DMS153 treated with DMSO at 0.1 percent for 48 hours (cell line): ENCODE measurements at regions not wholly inside any gene's neighbourhood (a gene's known extent, or its start where the extent isn't known, plus 50 kb on each side); places are given as distances from the start of the nearest gene placed in this dataset.
"Not testable (repeated sequence)": the region's sequence is repeated elsewhere in the genome, so short reads cannot be mapped to it uniquely, and the experiment has no call there.

Source experiments
- DNase-seq: peaks from one replicate; lab custom pipeline; 2025; ENCODE audit not compliant: unreplicated experiment; lab: John Stamatoyannopoulos, UW

DNA sequence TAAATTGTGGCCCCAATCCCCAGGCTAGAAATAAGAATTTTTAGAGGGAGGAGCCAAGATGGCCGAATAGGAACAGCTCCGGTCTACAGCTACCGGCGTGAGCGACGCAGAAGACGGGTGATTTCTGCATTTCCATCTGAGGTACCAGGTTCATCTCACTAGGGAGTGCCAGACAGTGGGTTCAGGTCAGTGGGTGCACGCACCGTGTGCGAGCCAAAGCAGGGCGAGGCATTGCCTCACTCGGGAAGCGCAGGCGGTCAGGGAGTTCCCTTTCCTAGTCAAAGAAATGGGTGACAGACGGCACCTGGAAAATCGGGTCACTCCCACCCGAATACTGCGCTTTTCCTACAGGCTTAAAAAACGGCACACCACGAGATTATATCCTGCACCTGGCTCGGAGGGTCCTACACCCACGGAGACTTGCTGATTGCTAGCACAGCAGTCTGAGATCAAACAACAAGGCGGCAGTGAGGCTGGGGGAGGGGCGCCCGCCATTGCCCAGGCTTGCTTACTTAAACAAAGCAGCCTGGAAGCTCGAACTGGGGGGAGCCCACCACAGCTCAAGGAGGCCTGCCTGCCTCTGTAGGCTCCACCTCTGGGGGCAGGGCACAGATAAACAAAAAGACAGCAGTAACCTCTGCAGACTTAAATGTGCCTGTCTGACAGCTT, 257.7 kb upstream of the MEIS1 start:
- not testable (repeated sequence) for DNase-seq

DNA sequence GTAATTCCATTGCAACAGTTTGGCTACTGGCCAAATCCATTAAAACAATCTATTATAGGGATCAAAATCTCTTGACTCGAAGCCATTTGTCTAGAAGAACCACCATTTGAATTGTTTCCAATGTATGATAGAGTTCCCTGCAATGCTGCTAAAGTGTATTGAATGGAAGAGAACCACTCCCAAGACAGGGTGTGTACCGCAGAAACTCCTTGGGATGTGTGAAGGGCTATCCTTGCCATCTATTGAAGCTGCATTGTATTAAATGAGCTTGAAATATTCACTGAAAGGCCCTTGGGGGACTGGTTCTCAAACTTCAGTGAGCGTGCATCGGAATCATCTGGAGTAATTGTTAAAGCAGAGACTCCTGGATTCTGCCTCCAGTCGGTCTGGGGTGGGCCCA, 260.4 kb upstream of the MEIS1 start:
- no peak for DNase-seq

DNA sequence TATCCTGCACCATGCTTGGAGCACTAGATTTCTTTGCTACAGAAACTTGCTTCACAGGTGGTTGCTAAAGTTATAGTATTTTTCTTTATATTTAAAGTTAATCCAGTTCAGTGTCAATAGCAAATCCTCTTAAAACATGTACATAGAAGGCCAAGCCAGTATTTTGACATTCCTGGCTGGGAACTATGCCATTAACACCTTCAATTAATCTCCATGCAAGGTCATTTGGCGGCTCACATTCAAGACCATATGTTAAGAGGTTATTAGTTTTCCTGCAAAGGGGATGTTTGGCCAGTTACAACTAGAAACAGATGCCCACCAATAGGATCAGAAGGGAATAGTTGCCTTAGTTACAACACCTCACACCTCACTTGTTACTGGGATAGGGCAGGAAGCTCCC, 261.3 kb upstream of the MEIS1 start:
- no peak for DNase-seq

DNA sequence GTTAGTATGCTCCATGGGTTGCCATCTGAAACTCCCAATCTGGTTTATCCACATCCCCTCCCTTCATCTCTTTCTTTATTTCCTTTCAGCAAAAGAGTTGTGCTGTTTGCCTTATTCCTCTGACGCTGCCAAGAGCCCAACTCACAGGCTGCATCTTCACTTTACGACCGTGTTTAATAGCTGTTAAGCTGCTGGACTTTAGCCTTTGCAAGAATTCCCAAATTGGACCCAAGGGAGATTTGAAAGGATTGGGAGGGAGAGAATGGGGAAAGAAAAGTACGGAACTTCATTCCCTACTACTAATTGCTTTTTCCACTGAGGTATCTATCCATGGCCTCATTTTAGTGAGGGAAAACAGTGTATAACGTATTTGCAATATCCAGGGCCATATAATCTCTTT, 263.4 kb upstream of the MEIS1 start:
- DNase-seq, result no peak

DNA sequence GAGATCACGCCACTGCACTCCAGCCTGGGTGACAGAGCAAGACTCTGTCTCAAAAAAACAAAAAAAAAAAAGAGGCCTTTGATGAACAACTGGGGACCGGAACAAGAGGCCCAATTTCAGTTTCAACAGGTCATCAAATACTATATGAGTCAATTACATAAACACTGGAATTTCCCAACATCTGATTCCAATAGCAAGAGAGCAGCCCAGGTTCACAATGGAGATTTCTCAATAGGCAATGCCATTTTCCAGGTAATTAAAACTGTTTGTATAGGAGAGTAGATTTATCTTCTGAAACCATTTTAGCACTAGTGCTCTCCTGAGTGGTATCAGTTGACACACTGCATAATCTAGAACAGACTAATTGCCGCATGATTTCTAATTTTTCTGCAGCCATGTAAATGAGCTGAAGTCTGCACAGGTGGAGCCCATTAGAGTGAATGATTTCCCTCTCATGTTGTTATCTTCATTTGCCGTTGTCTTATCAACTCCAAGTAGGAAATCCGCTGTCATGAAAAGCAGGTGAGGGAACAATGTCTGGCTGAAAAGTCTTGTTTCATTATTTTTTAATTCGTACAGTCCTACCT, 264.1 kb upstream of the MEIS1 start:
- DNase-seq, result peak; percentile 22

DNA sequence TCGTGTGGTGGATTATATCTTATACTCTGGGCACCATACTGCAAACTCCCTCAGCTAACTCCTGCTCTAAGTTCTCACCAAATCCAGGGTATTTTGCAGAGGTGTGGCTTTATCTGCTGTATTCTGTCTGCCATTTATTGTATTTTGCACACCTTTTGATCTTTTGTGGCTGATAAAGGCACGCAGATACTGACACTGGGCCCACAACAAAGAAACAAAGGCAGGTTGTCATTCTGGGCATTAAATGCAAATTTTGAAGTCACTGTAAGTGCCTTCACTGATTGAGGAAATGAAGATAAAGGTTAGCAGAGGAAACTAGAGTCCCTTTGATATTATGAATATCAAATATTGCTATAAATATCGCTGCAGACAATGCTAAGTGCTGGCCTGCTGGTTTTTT, 265.8 kb upstream of the MEIS1 start:
- DNase-seq, result no peak

DNA sequence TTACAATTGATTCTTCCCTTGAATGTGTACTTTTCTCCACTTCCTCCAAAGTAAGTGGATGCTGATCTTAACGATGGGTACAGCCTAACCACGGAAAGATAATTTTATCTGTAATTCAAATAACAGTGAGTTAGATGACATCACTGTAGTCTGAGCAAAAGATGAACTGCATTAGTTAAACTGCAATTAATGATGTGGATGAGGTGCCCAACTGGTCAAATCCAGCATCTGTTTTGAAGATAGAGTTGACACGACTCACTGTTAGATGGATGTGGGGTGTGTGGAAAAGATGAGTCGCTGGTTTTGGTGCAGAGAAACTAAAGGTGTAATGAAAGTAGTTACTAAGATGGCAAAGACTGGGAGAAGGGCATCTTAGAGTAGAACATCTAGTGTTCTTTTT, 270.5 kb upstream of the MEIS1 start:
- DNase-seq, result no peak

DNA sequence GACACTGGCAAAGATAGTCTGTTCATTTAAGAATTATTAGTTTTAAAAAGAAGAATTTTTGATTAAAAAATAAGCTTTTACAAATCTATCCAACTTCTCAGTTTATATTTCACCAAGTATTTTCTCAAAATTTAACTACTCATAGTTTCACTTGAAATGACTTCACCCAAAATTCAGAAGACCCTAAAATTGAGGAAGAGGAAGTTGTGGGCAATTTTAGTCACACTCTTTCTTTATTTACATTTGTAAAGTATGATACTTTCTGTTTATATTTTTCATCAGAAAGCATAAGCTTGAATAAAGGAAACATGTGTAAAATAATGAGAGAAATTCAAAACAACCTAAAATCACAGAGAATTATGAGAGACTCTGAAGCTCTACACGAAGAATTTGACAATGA, 278.8 kb upstream of the MEIS1 start:
- DNase-seq, result no peak

DNA sequence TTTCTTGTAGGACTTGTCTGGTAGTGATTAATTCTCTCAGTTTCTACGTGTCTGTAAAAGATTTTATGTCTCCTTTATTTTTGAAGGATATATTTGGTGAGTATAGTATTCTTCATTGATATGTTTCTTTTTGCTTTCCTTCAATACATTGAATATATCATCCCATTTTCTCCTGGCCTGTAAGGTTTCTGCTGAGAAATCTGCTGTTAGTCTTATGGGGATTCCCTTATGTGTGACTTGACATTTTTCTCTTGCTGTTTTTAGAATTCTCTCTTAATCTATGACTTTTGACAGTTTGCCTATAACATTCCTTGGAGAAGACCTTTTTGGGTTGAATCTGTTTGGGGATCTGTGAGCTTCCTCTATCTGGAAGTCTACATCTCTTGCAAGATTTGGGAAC, 281.0 kb upstream of the MEIS1 start:
- no peak for DNase-seq

DNA sequence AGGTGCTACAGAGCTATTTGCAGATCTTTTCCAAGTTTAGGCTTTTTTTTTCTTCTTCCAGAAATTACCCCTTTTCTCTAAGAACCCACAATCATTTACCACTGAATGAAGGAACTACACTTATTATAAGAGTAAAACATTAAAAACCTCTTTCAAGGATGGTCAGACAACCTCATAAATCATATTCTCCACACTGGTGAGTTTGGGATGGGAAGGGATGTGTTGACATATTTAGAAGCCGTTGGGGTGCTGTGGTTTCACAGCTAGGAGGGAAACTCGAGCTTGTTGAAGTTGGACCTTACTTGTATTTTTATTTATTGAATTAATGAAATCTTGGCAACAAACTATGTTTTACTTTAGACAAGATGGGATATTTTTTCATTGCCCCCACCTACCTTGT, 289.4 kb upstream of the MEIS1 start:
- DNase-seq, result no peak

DNA sequence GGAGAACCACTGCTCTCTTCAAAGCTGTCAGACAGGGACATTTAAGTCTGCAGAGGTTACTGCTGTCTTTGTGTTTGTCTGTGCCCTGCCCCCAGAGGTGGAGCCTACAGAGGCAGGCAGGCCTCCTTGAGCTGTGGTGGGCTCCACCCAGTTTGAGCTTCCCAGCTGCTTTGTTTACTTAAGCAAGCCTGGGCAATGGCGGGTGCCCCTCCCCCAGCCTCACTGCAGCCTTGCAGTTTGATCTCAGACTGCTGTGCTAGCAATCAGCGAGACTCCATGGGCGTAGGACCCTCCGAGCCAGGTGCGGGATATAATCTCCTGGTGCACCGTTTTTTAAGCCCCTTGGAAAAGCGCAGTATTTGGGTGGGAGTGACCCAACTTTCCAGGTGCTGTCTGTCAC, 290.6 kb upstream of the MEIS1 start:
- not testable (repeated sequence) for DNase-seq

DNA sequence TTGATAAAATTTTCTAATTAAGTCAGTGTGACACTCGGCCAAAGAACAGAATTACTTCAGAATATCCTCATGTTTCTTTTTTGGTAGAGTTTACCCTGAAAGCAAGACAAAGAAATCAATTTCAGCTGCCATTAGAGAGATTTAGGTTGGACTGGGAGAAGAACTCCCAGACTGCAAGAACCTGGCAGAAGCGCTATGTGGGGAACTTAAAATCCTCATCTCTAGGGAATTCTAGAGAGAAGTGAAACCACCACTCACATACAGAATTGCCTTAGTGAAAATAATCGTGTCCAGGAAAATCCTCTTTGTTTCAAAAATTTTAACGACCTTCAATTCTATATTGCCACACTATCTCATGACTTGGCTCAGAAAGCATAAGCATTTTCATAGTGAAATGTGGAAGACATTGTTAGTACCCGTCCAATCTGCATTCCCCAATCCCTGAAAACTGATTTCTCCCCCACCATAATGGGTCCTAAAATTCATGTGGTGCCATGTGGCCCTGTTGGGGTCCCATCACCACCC, 297.3 kb upstream of the MEIS1 start:
- no peak for DNase-seq

DNA sequence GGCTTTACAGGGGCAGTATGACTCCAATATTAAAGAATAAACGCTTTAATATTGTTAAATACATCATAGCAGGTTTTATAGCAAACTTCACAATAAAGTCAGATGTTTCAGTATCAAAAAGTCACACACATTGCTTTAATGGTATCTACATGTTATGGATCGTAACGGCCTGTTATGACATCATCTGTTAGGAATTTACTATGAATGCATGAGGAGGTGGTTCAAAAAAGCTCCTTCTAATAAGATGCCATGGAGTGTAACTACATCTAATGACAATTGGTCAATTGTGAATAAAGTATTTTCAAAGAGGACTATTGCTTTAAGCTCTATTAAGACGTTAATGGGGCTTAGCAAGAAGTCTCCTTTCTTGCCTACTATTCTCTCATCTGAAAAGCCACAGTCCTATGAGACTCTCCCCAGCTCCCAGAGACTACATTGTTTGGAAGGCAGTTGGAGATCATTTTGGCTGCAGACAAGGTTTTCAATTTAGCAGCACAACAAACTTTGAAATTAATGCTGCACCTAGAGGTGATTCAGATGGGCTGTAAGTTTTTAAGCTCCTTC, 300.7 kb upstream of the MEIS1 start:
- no peak for DNase-seq

DNA sequence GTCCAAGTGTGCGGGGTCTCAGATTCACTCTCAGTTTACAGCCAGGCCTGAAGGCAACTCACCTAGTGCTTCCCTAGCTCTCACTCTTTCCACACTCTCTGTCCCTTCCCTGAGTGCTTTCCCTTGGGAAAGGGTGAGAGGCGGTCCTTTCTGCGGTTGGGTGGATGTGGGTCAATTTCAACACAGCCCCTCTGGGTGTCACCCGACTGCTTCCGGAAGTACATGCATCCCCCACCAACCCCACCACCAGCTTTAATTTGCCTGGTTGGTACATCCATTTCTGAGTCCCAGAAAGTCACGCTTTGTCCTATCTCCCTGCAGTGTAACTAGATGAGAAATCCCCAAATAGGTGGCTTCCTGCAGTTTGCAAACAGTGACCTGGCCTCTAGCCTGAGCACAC, 307.3 kb upstream of the MEIS1 start:
- no peak for DNase-seq

DNA sequence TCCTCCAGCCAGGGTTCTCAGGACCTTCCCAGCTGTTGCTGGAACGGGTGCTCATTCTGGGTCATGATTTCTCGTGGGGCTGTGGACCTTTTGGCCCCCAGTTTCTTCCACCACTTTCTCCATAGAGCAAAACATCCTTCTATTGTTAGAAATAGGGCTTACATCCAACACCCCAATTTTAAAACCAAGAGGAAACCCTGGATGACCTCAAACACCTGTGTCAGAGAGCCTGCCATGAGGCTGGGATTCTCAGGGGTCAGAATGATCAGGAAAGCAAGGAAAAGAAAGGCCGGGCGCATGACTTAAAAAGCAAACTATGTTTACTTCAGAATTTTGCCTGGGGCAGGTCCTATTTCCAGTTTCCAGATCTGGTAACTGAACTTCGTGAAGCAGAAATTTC, 307.9 kb upstream of the MEIS1 start:
- no peak for DNase-seq

DNA sequence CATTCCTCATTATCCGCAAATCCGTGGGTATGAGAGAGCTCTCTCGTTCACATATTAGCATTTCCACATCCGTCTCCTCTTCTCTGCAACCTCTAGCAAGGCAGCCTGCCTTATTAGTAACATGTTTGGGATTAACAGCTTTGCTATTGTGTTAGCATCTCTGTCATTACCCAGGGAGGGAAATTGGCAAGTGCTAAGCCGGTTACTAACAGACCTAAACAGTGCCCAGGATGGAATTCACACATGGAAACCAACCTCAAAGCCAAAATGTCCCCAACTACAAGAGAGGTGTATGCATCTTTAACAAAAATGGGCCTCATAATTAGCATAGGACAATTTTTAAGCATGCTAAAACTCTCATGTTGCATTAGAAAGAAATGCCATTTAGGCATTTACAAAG, 309.0 kb upstream of the MEIS1 start:
- DNase-seq, result no peak

DNA sequence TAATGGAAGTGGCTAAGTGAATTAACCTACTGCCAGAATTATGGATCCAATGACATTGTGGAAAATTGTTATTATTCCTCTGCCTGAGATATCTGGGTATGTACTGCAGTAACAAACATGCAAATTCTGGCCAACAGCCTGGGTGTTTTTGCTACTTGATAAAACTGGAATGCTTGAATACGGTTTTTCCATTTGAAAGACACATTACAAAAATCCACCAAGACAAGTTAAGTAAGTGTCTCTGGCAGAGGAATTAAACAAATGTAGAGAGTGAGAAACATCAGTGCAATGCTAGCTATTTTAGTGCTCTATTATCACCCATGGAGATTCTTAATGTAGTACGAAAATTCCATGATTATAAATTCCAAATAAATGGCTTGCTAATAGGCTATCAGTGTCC, 312.4 kb upstream of the MEIS1 start:
- DNase-seq, result no peak

DNA sequence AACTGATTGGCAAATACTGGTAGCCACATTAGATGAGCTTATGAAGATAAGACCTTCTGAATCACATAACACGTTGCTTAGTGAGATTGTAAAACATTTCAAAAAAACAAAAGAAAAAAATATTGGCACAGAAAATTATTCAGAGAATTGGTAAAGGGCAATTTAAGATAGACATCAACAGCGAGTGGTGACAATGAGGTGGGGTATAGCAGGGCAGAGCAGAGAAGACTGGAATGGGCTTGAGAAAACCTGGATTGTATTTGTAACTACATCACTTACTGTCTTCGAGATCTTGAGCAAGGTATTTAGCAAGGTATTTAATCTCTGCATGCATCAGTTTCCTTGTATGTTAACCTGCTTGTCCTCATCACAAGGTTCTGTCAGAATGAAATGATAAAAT, 313.0 kb upstream of the MEIS1 start:
- no peak for DNase-seq

DNA sequence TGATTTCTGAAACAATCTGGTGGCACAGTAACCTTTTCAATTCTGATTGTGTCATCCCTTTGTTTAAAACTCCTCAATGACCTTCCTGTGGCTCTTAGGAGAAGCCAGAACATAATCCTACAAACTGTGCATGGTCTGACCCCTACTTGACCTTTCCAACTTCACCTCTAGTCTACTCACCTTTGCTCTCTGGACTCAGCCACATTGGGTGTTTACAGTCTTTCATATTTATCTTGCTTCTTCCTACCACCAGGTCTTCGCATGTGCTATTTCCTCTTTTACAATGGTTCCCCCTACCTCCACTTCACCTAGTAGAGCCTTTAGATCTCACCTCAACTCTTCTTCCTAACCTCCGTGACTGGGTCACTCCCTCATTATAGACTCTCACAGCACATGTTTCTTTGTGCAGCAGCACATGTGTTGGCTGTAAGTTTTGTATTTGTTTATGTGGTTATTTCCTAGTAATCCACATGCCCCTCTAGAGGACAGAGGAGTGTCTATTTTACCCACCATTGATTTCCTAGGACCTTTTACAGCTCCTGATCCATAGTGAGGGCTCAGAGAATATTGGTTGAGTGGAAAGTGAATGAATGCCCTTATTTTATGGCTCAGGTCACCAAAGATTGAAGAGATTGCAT, 320.8 kb upstream of the MEIS1 start:
- DNase-seq, result no peak

DNA sequence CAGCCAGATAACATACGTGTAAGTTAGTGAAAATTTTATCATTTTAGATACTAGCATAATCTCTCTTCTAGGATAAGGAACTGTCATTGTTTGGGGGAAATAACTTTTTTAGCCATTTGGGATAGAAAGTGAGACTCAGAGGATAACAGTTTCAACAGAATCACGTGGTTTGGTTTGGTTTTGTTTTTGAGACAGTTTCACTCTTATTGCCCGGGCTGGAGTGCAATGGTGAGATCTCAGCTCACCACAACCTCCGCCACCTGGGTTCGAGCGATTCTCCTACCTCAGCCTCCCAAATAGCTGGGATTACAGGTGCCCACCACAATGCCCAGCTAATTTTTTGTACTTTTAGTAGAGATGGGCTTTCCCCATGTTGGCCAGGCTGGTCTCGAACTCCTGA, 323.2 kb upstream of the MEIS1 start:
- no peak for DNase-seq

DNA sequence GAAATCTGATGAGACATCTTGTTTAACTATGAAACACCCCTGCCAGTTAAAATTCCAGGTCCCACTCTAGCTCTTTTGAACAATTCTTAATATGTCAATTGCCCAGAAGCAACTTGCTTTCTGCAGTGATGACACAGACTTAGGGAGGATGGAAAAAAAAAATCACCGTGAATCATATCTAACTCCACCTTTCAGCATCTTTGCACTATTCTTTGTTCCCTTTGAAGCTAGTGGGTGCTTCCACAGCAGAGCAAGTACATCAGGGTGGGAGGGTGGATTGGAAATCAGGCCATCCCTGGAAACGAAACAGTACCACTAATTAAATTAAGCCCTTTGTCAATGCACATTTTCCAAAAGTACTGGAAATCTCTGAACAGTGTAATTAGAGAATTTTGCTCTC, 324.3 kb upstream of the MEIS1 start:
- no peak for DNase-seq

DNA sequence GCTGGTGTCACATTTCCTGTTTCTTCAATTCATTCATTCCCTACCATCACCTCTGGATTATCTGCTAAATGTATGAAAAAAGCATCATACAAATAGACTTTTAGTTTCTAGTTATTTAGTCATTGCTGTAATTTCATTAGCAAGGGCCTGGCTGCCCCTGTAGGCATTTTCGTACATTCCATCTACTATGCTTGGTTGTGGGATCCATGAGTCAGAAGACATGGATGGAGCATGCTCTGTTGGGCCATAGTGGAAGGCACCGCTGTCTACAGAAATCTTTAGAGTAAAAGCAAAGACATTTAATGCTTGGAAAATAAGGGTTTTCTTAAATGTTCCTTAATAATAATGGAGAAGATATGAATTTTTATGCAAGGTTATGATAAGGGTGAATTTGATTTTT, 324.8 kb upstream of the MEIS1 start:
- no peak for DNase-seq
